HEK293 (cell line): ENCODE measurements at regions not wholly inside any gene's neighbourhood (a gene's known extent, or its start where the extent isn't known, plus 50 kb on each side); places are given as distances from the start of the nearest gene placed in this dataset.

ENCODE experiments used
- CTCF ChIP-seq: fragments of 450-650 bp; formaldehyde crosslinking; IDR thresholded peaks from 2 replicates; pipeline ENCODE4 v1.5.1; 2016; ENCODE audit warnings: missing biosample characterization, missing genetic modification characterization
- YY2 ChIP-seq: fragments of 450-650 bp; formaldehyde crosslinking; IDR thresholded peaks from 2 replicates; pipeline ENCODE4 v1.5.1; 2016; ENCODE audit warnings: missing biosample characterization, missing genetic modification characterization
- ZBTB21 ChIP-seq: fragments of 450-650 bp; formaldehyde crosslinking; IDR thresholded peaks from 2 replicates; pipeline ENCODE4 v1.5.1; 2017; ENCODE audit warnings: missing biosample characterization, missing genetic modification characterization
- ZNF239 ChIP-seq: fragments of 450-650 bp; formaldehyde crosslinking; IDR thresholded peaks from 2 replicates; pipeline ENCODE4 v1.5.1; 2016; ENCODE audit warnings: missing biosample characterization, missing genetic modification characterization
- ZNF274 ChIP-seq, 2 experiments: fragments of 200-500 bp in 1 of 2; fragments of 450-650 bp in 1 of 2; sonication (Bioruptor generic) in 1 of 2; formaldehyde crosslinking in 1 of 2; IDR thresholded peaks; 2 replicates each; pipeline versions ENCODE4 v1.5.1 to v1.6.1; 2014 to 2016; ENCODE audit warnings: borderline replicate concordance in 1 of 2, inconsistent platforms in 1 of 2, low read length in 1 of 2, missing biosample characterization in 1 of 2, missing genetic modification characterization in 1 of 2
- ZNF621 ChIP-seq: fragments of 450-650 bp; formaldehyde crosslinking; IDR thresholded peaks from 2 replicates; pipeline ENCODE4 v1.5.1; 2017; ENCODE audit warnings: missing biosample characterization, missing genetic modification characterization
- ZNF658 ChIP-seq: fragments of 450-650 bp; formaldehyde crosslinking; IDR thresholded peaks from 2 replicates; pipeline ENCODE4; 2016; ENCODE audit warnings: missing biosample characterization, missing genetic modification characterization
- ZNF76 ChIP-seq: fragments of 450-650 bp; formaldehyde crosslinking; IDR thresholded peaks from 2 replicates; pipeline ENCODE4; 2016; ENCODE audit warnings: low read depth, missing biosample characterization, missing genetic modification characterization, borderline replicate concordance

DNA sequence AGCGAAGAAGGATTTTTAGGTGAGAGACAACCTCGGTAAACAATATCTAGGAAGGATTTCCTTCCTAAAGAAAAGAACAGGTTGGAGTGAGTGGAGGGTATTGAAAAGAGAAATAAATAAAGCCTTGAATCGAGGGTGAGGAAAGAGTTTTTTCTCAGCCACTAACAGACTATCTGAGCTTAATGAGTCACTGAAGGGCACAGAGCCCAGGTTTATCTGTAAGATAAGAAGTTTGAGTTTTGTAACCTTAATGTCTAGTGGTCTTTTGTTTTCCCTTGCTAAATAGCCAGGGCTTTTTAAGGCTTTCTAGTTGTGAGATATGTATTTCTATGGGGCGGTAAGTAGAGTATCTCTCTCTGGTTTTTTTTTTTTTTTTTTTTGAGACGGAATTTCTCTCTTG is 394.5 kb upstream of the KIRREL3 start:
- TF ChIP-seq CTCF (tag by site-specific recombination) (no peak), YY2 (tag by site-specific recombination) (no peak), ZBTB21 (no peak), ZNF658 (no peak), ZNF621 (tag by site-specific recombination) (no peak), ZNF76 (tag by site-specific recombination) (no peak), ZNF274 (IDR thresholded peaks at IDR 0.05; ENCODE audit: low read length) (no peak), ZNF274 (tag by site-specific recombination; IDR thresholded peaks at IDR 0.05; ENCODE audit: borderline replicate concordance) (no peak), ZNF239 (tag by site-specific recombination) (no peak)
